K562 (cell line): ENCODE measurements at regions not wholly inside any gene's neighbourhood (a gene's known extent, or its start where the extent isn't known, plus 50 kb on each side); places are given as distances from the start of the nearest gene placed in this dataset.

Source experiments
- ATAC-seq: fragments of 200-7000 bp; cut with Tn5 transposase; 3 replicates; pipeline ENCODE4 v1.9.1; 2020; ENCODE audit warnings: moderate library complexity
- BruUV-seq: library from RNA; stranded (reverse); fragments of 400-500 nt; replicated peaks from 2 replicates; lab custom pipeline; 2021; lab: Mats Ljungman, UMichigan
- CTCF ChIA-PET: fragments of 300-600 bp; formaldehyde crosslinking; extraction: SDS; loops from one replicate; lab custom pipeline; 2021; ENCODE audit warnings: low intra/inter-chr PET ratio; lab: Yijun Ruan, JAX
- POLR2A ChIA-PET: fragments of 300-600, 350-650 bp; sonication (Branson Sonifier 250); formaldehyde crosslinking; extraction: SDS; loops from one replicate; lab custom pipeline; 2021; ENCODE audit warnings: antibody characterized with exemption, inconsistent platforms; lab: Yijun Ruan, JAX
- DNase-seq, 4 experiments: peaks; one replicate each; pipeline versions ENCODE4 v3.0.0 to v3.0.0-alpha.2; 2011 to 2018; ENCODE audit warnings: low spot score in 3 of 4, mixed read lengths in 3 of 4; ENCODE audit errors: extremely low read depth in 1 of 4
- FAIRE-seq: peaks from 2 replicates; lab custom pipeline; 2011; peaks lifted over from hg19 to GRCh38; lab: Jason Lieb, UNC
- H2AFZ ChIP-seq: 2 replicates; pipeline ENCODE4 v1.6.0; 2011; ENCODE audit warnings: low read depth, low read length, control low read depth, inconsistent platforms
- H3K27ac ChIP-seq: fragments of 200-600 bp; 3 replicates; pipeline ENCODE4 v1.8.0; 2011; ENCODE audit warnings: low read depth, mild to moderate bottlenecking, control low read depth, inconsistent platforms, low read length, moderate library complexity, mixed read lengths; ENCODE audit errors: extremely low read depth
- H3K27me3 ChIP-seq, 2 experiments: fragments of 300-600 bp in 1 of 2; 2 replicates in 1 of 2; 3 replicates in 1 of 2; pipeline versions ENCODE4 v1.6.0 to v1.8.0; 2011; ENCODE audit warnings: inconsistent platforms in 2 of 2, low read length in 2 of 2, mild to moderate bottlenecking in 1 of 2, mixed read lengths in 1 of 2, moderate library complexity in 1 of 2; ENCODE audit not compliant: control insufficient read depth in 2 of 2, insufficient read depth in 2 of 2
- H3K36me3 ChIP-seq: fragments of 300-600 bp; 3 replicates; pipeline ENCODE4 v1.8.0; 2011; ENCODE audit warnings: mild to moderate bottlenecking, low read length, inconsistent platforms; ENCODE audit not compliant: control insufficient read depth, insufficient read depth
- H3K4me1 ChIP-seq, 2 experiments: fragments of 200-600 bp in 1 of 2; replicated peaks in 1 of 2; 2 replicates in 1 of 2; 3 replicates in 1 of 2; pipeline versions ENCODE4 v1.5.1 to v1.8.0; 2011; ENCODE audit warnings: inconsistent platforms in 2 of 2, low read length in 2 of 2, mild to moderate bottlenecking in 1 of 2, mixed read lengths in 1 of 2, moderate library complexity in 1 of 2; ENCODE audit not compliant: control insufficient read depth in 2 of 2, insufficient read depth in 2 of 2
- H3K4me2 ChIP-seq: 2 replicates; pipeline ENCODE4 v1.6.1; 2011; ENCODE audit warnings: low read length, control low read depth, inconsistent platforms, mixed read lengths; ENCODE audit not compliant: insufficient read depth
- H3K4me3 ChIP-seq: fragments of 200-600 bp; sonication (generic), shearing (Covaris generic); 2 replicates; pipeline ENCODE4 v1.5.1; 2016; ENCODE audit warnings: control low read depth, inconsistent platforms
- H3K79me2 ChIP-seq: fragments of 200-600 bp; 3 replicates; pipeline ENCODE4 v1.8.0; 2011; ENCODE audit warnings: low read length, inconsistent platforms; ENCODE audit not compliant: control insufficient read depth, insufficient read depth
- H3K9ac ChIP-seq, 2 experiments: 2 replicates each; pipeline versions ENCODE4 v1.6.0 to v1.6.1; 2011; ENCODE audit warnings: low read depth in 2 of 2, low read length in 2 of 2, control low read depth in 1 of 2, inconsistent platforms in 1 of 2, mild to moderate bottlenecking in 1 of 2, mixed read lengths in 1 of 2; ENCODE audit not compliant: insufficient read depth in 1 of 2
- H3K9me1 ChIP-seq: one replicate; pipeline ENCODE4 v1.6.0; 2011; ENCODE audit warnings: inconsistent platforms, mild to moderate bottlenecking, low read length, moderate library complexity; ENCODE audit not compliant: control insufficient read depth, insufficient read depth
- H3K9me3 ChIP-seq: replicated peaks from 2 replicates; pipeline ENCODE4 v1.5.1; 2011; ENCODE audit warnings: low read depth, low read length, inconsistent platforms; ENCODE audit not compliant: control insufficient read depth, insufficient read depth
- H4K20me1 ChIP-seq: replicated peaks from 2 replicates; pipeline ENCODE4 v1.6.1; 2011; ENCODE audit warnings: low read length, inconsistent platforms, mixed read lengths; ENCODE audit not compliant: control insufficient read depth, insufficient read depth
- ATF3 ChIP-seq, 2 experiments: fragments of 450-650 bp in 1 of 2; sonication (generic) in 1 of 2; formaldehyde crosslinking in 1 of 2; IDR thresholded peaks in 1 of 2; conservative IDR thresholded peaks in 1 of 2; 2 replicates each; pipeline versions ENCODE4 v1.6.1 to v1.8.1; 2016 to 2023; ENCODE audit warnings: mild to moderate bottlenecking in 2 of 2, moderate library complexity in 2 of 2, inconsistent platforms in 1 of 2, missing genetic modification reagents in 1 of 2
- ATF7 ChIP-seq: fragments of 450-650 bp; IDR thresholded peaks from 2 replicates; pipeline ENCODE4 v1.7.1; 2014; ENCODE audit warnings: mild to moderate bottlenecking, moderate library complexity
- CBFA2T3 ChIP-seq: fragments of 450-650 bp; IDR thresholded peaks from 2 replicates; pipeline ENCODE4 v1.6.1; 2017
- CCAR2 ChIP-seq: fragments of 200-400 bp; formaldehyde crosslinking; IDR thresholded peaks from 2 replicates; pipeline ENCODE4 v1.6.1; 2017; ENCODE audit warnings: mild to moderate bottlenecking, low read depth, low read length
- CEBPB ChIP-seq: fragments of 450-650 bp; IDR thresholded peaks from 2 replicates; pipeline ENCODE4 v1.6.1; 2016; ENCODE audit warnings: missing genetic modification characterization, missing compliant biosample characterization
- E2F6 ChIP-seq, 2 experiments: IDR thresholded peaks; 2 replicates each; pipeline ENCODE4 v1.6.1; 2011; ENCODE audit warnings: borderline replicate concordance in 1 of 2, control low read depth in 1 of 2, low read depth in 1 of 2, low read length in 1 of 2, mild to moderate bottlenecking in 1 of 2, mixed read lengths in 1 of 2, moderate library complexity in 1 of 2; ENCODE audit not compliant: insufficient read depth in 1 of 2, insufficient read length in 1 of 2, poor library complexity in 1 of 2, severe bottlenecking in 1 of 2; ENCODE audit errors: extremely low read depth in 1 of 2
- EP300 ChIP-seq: IDR thresholded peaks from 2 replicates; pipeline ENCODE4 v1.6.1; 2012; ENCODE audit warnings: low read length, improper control_type of control experiment
- ETS2 ChIP-seq: IDR thresholded peaks from 2 replicates; pipeline ENCODE4 v1.6.1; 2016; ENCODE audit warnings: borderline replicate concordance, missing genetic modification characterization, mild to moderate bottlenecking, moderate library complexity, missing compliant biosample characterization; ENCODE audit not compliant: poor library complexity, severe bottlenecking
- MLX ChIP-seq, 2 experiments: fragments of 450-650 bp in 1 of 2; sonication (generic) in 1 of 2; formaldehyde crosslinking; conservative IDR thresholded peaks; 2 replicates each; pipeline versions ENCODE4 v1.4.0 to v1.8.1; 2020 to 2022; ENCODE audit warnings: mild to moderate bottlenecking in 1 of 2, missing genetic modification reagents in 1 of 2
- RFX1 ChIP-seq: fragments of 450-650 bp; IDR thresholded peaks from 2 replicates; pipeline ENCODE4 v1.6.1; 2016; ENCODE audit warnings: mild to moderate bottlenecking, moderate library complexity
- RHOXF2B ChIP-seq: fragments of 250-450 bp; sonication (Bioruptor Pico); conservative IDR thresholded peaks from 2 replicates; pipeline ENCODE4 v1.5.1; 2021
- SREBF1 ChIP-seq: fragments of 150-350 bp; IDR thresholded peaks from 2 replicates; pipeline ENCODE4 v1.6.1; 2014; ENCODE audit warnings: antibody characterized with exemption, low read depth, low read length, borderline replicate concordance
- TEAD2 ChIP-seq: fragments of 450-650 bp; IDR thresholded peaks from 2 replicates; pipeline ENCODE4 v1.6.1; 2016; ENCODE audit warnings: missing genetic modification characterization, control low read depth, missing compliant biosample characterization
- THRA ChIP-seq: fragments of 450-650 bp; IDR thresholded peaks from 2 replicates; pipeline ENCODE4 v1.6.1; 2017; ENCODE audit warnings: mild to moderate bottlenecking, moderate library complexity
- XRCC3 ChIP-seq: fragments of 450-650 bp; IDR thresholded peaks from 2 replicates; pipeline ENCODE4 v1.6.1; 2017; ENCODE audit warnings: mild to moderate bottlenecking, moderate library complexity
- ZNF398 ChIP-seq: fragments of 250-450 bp; sonication (Bioruptor Pico); IDR thresholded peaks from 2 replicates; pipeline ENCODE4 v1.8.0; 2021; ENCODE audit warnings: moderate library complexity, mild to moderate bottlenecking, inconsistent platforms
- ZNF551 ChIP-seq: fragments of 250-450 bp; sonication (Bioruptor Pico); IDR thresholded peaks from 2 replicates; pipeline ENCODE4 v1.5.0; 2021; ENCODE audit warnings: mild to moderate bottlenecking, moderate library complexity
- ZNF561 ChIP-seq: fragments of 450-650 bp; formaldehyde crosslinking; conservative IDR thresholded peaks from 2 replicates; pipeline ENCODE4 v1.4.0; 2020; ENCODE audit warnings: mild to moderate bottlenecking, moderate library complexity
- in situ Hi-C: fragments of 300-500 bp; cut with MboI; formaldehyde crosslinking; loops from 4 replicates; pipeline ENCODE4 v1.15.0; 2018; ENCODE audit warnings: inconsistent platforms, mixed read lengths
- intact Hi-C: fragments of 100-400 bp; cut with micrococcal nuclease; formaldehyde crosslinking; loops from 2 replicates; pipeline ENCODE4 v1.14.2; 2022

GRCh38 chr6:112568066-112568465 lies 220.9 kb downstream of the RFPL4B start:
- Histone ChIP-seq H3K36me3 (no peaks in the 10 kb centered on the region), H3K27me3 (no peaks in the 10 kb centered on the region), H3K9ac (no peak overlapping the region), H3K9me3 (no peaks in the 10 kb centered on the region), H3K9me1 (no peaks in the 10 kb centered on the region), H3K4me2 (no peak overlapping the region), H3K4me3 (no peak overlapping the region), H3K27ac (no peak overlapping the region), H3K4me1 (no peaks in the 10 kb centered on the region), H2AFZ (no peak overlapping the region), H4K20me1 (no peaks in the 10 kb centered on the region), H3K79me2 (no peaks in the 10 kb centered on the region)
- CTCF ChIA-PET, result no interaction called here
- DNase-seq, result no peak
- FAIRE-seq, result no peak
- no peak for ATAC-seq
- intact Hi-C loops (no loop called here), in situ Hi-C loops (no loop called here)
- POLR2A ChIA-PET, result interaction anchor here (0.6 kb wide), 1 partner anchor 15 kb away, joined by 4 read pairs; no protein-coding TSS in a partner anchor
- no TSS peak for BruUV-seq
- TF ChIP-seq RFX1, result no peak
- TF ChIP-seq MLX (CRISPR knock-in tag; conservative IDR thresholded peaks at IDR 0.05), result no peak
- no peak for TF ChIP-seq ZNF398 (CRISPR knock-in tag)
- no peak for TF ChIP-seq CCAR2
- no peak for TF ChIP-seq CBFA2T3
- no peak for TF ChIP-seq TEAD2 (tag)
- no peak for TF ChIP-seq ATF7
- TF ChIP-seq THRA, result no peak
- TF ChIP-seq E2F6 (IDR thresholded peaks at IDR 0.05; ENCODE audit: borderline replicate concordance in 1 of 2, extremely low read depth in 1 of 2, insufficient read depth in 1 of 2, insufficient read length in 1 of 2, low read depth in 1 of 2, low read length in 1 of 2, poor library complexity in 1 of 2, severe bottlenecking in 1 of 2), result no peak
- TF ChIP-seq RHOXF2B (CRISPR knock-in tag), result no peak
- no peak for TF ChIP-seq ATF3 (IDR thresholded peaks at IDR 0.05)
- TF ChIP-seq ATF3 (CRISPR knock-in tag; conservative IDR thresholded peaks at IDR 0.05), result no peak
- TF ChIP-seq ZNF551 (CRISPR knock-in tag), result no peak
- TF ChIP-seq EP300, result no peak
- no peak for TF ChIP-seq XRCC3
- no peak for TF ChIP-seq SREBF1
- no peak for TF ChIP-seq CEBPB (tag)
- TF ChIP-seq ETS2 (tag), result no peak
- TF ChIP-seq ZNF561 (CRISPR knock-in tag), result no peak
